GM12878 (cell line): ENCODE measurements at regions not wholly inside any gene's neighbourhood (a gene's known extent, or its start where the extent isn't known, plus 50 kb on each side); places are given as distances from the start of the nearest gene placed in this dataset.

Source experiments
- ATAC-seq: fragments of 200-7000 bp; cut with Tn5 transposase; 3 replicates; pipeline ENCODE4 v1.9.1; 2020; ENCODE audit warnings: mild to moderate bottlenecking, moderate library complexity
- BruUV-seq: library from RNA; stranded (reverse); fragments of 400-500 nt; replicated peaks from 2 replicates; lab custom pipeline; 2021; lab: Mats Ljungman, UMichigan
- CTCF ChIA-PET: fragments of 300-600 bp; sonication (Branson Sonifier 250); formaldehyde crosslinking; extraction: SDS; loops from one replicate; lab custom pipeline; 2021; ENCODE audit warnings: inconsistent platforms; lab: Yijun Ruan, JAX
- POLR2A ChIA-PET: fragments of 350-600 bp; formaldehyde crosslinking; extraction: SDS; loops from one replicate; lab custom pipeline; 2021; ENCODE audit warnings: inconsistent platforms; lab: Charles Lee
- RAD21 ChIA-PET: fragments of 300-600 bp; sonication (Branson Sonifier 250); formaldehyde crosslinking; loops from one replicate; lab custom pipeline; 2023; ENCODE audit warnings: antibody characterized with exemption; ENCODE audit not compliant: unreplicated experiment; lab: Charles Lee
- SMC1A ChIA-PET: fragments of 300-600 bp; sonication (Branson Sonifier 250); formaldehyde crosslinking; loops from one replicate; lab custom pipeline; 2023; ENCODE audit not compliant: unreplicated experiment, uncharacterized antibody; lab: Charles Lee
- DNase-seq: peaks from one replicate; pipeline ENCODE4 v3.0.0-alpha.2; 2011; ENCODE audit warnings: low read depth, low spot score
- FAIRE-seq: peaks from 3 replicates; lab custom pipeline; 2011; peaks lifted over from hg19 to GRCh38; lab: Jason Lieb, UNC
- H2AFZ ChIP-seq: 2 replicates; pipeline ENCODE4 v1.6.0; 2011; ENCODE audit warnings: low read depth, low read length, control low read depth; ENCODE audit not compliant: control insufficient read depth
- H3K27ac ChIP-seq: 2 replicates; pipeline ENCODE4 v1.5.1; 2011; ENCODE audit warnings: control low read depth; ENCODE audit not compliant: control insufficient read depth, insufficient read depth
- H3K27me3 ChIP-seq, 2 experiments: replicated peaks in 1 of 2; 2 replicates each; pipeline versions ENCODE4 v1.6.0 to v1.6.1; 2011; ENCODE audit warnings: low read length in 1 of 2; ENCODE audit not compliant: control insufficient read depth in 2 of 2, insufficient read depth in 2 of 2
- H3K36me3 ChIP-seq, 2 experiments: 2 replicates each; pipeline ENCODE4 v1.5.1; 2011; ENCODE audit warnings: low read length in 1 of 2; ENCODE audit not compliant: control insufficient read depth in 2 of 2, insufficient read depth in 2 of 2
- H3K4me1 ChIP-seq: 2 replicates; pipeline ENCODE4 v1.6.1; 2011; ENCODE audit warnings: mild to moderate bottlenecking, low read length, moderate library complexity, mixed read lengths; ENCODE audit not compliant: control insufficient read depth, insufficient read depth
- H3K4me2 ChIP-seq: 2 replicates; pipeline ENCODE4 v1.6.0; 2011; ENCODE audit warnings: control low read depth; ENCODE audit not compliant: control insufficient read depth, insufficient read depth
- H3K4me3 ChIP-seq: fragments of 200-600 bp; sonication (generic); 2 replicates; pipeline ENCODE4 v1.5.1; 2016
- H3K79me2 ChIP-seq: 2 replicates; pipeline ENCODE4 v1.6.0; 2011; ENCODE audit warnings: low read length; ENCODE audit not compliant: control insufficient read depth, insufficient read depth
- H3K9ac ChIP-seq: 2 replicates; pipeline ENCODE4 v1.8.0; 2011; ENCODE audit warnings: low read length, control low read depth, mixed read lengths; ENCODE audit not compliant: control insufficient read depth, insufficient read depth
- H3K9me3 ChIP-seq: replicated peaks from 3 replicates; pipeline ENCODE4 v1.5.1; 2011; ENCODE audit warnings: mild to moderate bottlenecking, low read length; ENCODE audit not compliant: control insufficient read depth, insufficient read depth
- H4K20me1 ChIP-seq: 2 replicates; pipeline ENCODE4 v1.6.0; 2011; ENCODE audit not compliant: control insufficient read depth, insufficient read depth
- BACH1 ChIP-seq: fragments of 450-650 bp; IDR thresholded peaks from 2 replicates; pipeline ENCODE4 v1.6.1; 2017; ENCODE audit warnings: mild to moderate bottlenecking, borderline replicate concordance
- KDM1A ChIP-seq: fragments of 200-600 bp; sonication (generic); IDR thresholded peaks from 2 replicates; pipeline ENCODE4 v1.6.1; 2016; ENCODE audit warnings: borderline replicate concordance
- NR2C1 ChIP-seq: fragments of 450-650 bp; IDR thresholded peaks from 2 replicates; pipeline ENCODE4 v1.6.1; 2017; ENCODE audit warnings: antibody characterized with exemption, mild to moderate bottlenecking, moderate library complexity
- PAX8 ChIP-seq: fragments of 450-650 bp; IDR thresholded peaks from 2 replicates; pipeline ENCODE4 v1.6.1; 2017; ENCODE audit warnings: mild to moderate bottlenecking, moderate library complexity
- RCOR1 ChIP-seq: conservative IDR thresholded peaks from 2 replicates; pipeline ENCODE4 v1.6.1; 2012; ENCODE audit warnings: low read depth, low read length, improper control_type of control experiment
- RUNX3 ChIP-seq: IDR thresholded peaks from 2 replicates; pipeline ENCODE4 v1.6.1; 2012; ENCODE audit warnings: low read length, inconsistent platforms
- SPI1 ChIP-seq: IDR thresholded peaks from 2 replicates; pipeline ENCODE4 v1.6.1; 2011; ENCODE audit warnings: low read depth, mild to moderate bottlenecking, low read length, moderate library complexity, borderline replicate concordance; ENCODE audit not compliant: insufficient read depth
- STAT3 ChIP-seq: IDR thresholded peaks from 2 replicates; pipeline ENCODE4 v1.6.1; 2011; ENCODE audit warnings: low read depth, low read length, improper control_type of control experiment
- YBX1 ChIP-seq: fragments of 450-650 bp; IDR thresholded peaks from 2 replicates; pipeline ENCODE4 v1.6.1; 2016; ENCODE audit warnings: antibody characterized with exemption
- WGBS: methylation state at CpG from one replicate; pipeline ENCODE4 v1.1.6; 2016; ENCODE audit warnings: low lambda C conversion rate; ENCODE audit not compliant: insufficient replicate concordance, insufficient coverage; ENCODE audit errors: missing lambda C conversion rate; 5-methylcytosine and 5-hydroxymethylcytosine counted together
- in situ Hi-C: fragments of 300-500 bp; cut with MboI; formaldehyde crosslinking; loops from 9 replicates; pipeline ENCODE4 v1.14.3; 2018; ENCODE audit warnings: mixed read lengths
- intact Hi-C: fragments of 100-400 bp; cut with micrococcal nuclease; formaldehyde crosslinking; loops from one replicate; pipeline ENCODE4 v1.14.2; 2022; ENCODE audit not compliant: unreplicated experiment
- TF ChIP-seq, protein P1 (sequence below): fragments of 450-650 bp; IDR thresholded peaks from 2 replicates; pipeline ENCODE4 v1.6.1; 2016; ENCODE audit warnings: mild to moderate bottlenecking, moderate library complexity, borderline replicate concordance
- TF ChIP-seq, protein P2 (sequence below): fragments of 450-650 bp; formaldehyde crosslinking; IDR thresholded peaks from 2 replicates; pipeline ENCODE4 v1.5.0; 2022; ENCODE audit warnings: mild to moderate bottlenecking, missing genetic modification characterization
- TF ChIP-seq, protein P3 (sequence below): IDR thresholded peaks from 2 replicates; pipeline ENCODE4 v1.6.1; 2012; ENCODE audit warnings: low read length, inconsistent platforms

- no peak for TF ChIP-seq NR2C1
- TF ChIP-seq, protein P1, sequence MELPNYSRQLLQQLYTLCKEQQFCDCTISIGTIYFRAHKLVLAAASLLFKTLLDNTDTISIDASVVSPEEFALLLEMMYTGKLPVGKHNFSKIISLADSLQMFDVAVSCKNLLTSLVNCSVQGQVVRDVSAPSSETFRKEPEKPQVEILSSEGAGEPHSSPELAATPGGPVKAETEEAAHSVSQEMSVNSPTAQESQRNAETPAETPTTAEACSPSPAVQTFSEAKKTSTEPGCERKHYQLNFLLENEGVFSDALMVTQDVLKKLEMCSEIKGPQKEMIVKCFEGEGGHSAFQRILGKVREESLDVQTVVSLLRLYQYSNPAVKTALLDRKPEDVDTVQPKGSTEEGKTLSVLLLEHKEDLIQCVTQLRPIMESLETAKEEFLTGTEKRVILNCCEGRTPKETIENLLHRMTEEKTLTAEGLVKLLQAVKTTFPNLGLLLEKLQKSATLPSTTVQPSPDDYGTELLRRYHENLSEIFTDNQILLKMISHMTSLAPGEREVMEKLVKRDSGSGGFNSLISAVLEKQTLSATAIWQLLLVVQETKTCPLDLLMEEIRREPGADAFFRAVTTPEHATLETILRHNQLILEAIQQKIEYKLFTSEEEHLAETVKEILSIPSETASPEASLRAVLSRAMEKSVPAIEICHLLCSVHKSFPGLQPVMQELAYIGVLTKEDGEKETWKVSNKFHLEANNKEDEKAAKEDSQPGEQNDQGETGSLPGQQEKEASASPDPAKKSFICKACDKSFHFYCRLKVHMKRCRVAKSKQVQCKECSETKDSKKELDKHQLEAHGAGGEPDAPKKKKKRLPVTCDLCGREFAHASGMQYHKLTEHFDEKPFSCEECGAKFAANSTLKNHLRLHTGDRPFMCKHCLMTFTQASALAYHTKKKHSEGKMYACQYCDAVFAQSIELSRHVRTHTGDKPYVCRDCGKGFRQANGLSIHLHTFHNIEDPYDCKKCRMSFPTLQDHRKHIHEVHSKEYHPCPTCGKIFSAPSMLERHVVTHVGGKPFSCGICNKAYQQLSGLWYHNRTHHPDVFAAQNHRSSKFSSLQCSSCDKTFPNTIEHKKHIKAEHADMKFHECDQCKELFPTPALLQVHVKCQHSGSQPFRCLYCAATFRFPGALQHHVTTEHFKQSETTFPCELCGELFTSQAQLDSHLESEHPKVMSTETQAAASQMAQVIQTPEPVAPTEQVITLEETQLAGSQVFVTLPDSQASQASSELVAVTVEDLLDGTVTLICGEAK: no peak
- no peak for TF ChIP-seq PAX8
- TF ChIP-seq KDM1A: no peak
Observed at GRCh38 chr12:46948936-46949545, 123.2 kb upstream of the SLC38A4 start (continued).

- H2AFZ ChIP-seq: no peak overlapping the region
- intact Hi-C loops: no loop called here
- CTCF ChIA-PET: interaction anchor here (0.6 kb wide), 1 partner anchor 90 kb away, joined by 3 read pairs; no protein-coding TSS in a partner anchor
- no peaks in the 10 kb centered on the region for H3K9me3 ChIP-seq
- H3K27ac ChIP-seq: no peak overlapping the region
- FAIRE-seq: no peak
- no peak for DNase-seq
- H3K4me3 ChIP-seq: no peak overlapping the region
- no peak overlapping the region for H3K9ac ChIP-seq
- H3K36me3 ChIP-seq: no peaks in the 10 kb centered on the region
- no TSS peak for BruUV-seq
- RAD21 ChIA-PET: no interaction called here
- H4K20me1 ChIP-seq: no peaks in the 10 kb centered on the region
- no peaks in the 10 kb centered on the region for H3K27me3 ChIP-seq
- 70% methylated on average over 3 of the region's 3 CpGs for WGBS
- SMC1A ChIA-PET: interaction anchor here (0.9 kb wide), 1 partner anchor 841 kb away, joined by 3 read pairs; no protein-coding TSS in a partner anchor
- no peaks in the 10 kb centered on the region for H3K79me2 ChIP-seq
- no peak overlapping the region for H3K4me2 ChIP-seq
- no peaks in the 10 kb centered on the region for H3K4me1 ChIP-seq
- no peak for ATAC-seq
- POLR2A ChIA-PET: no interaction called here
- in situ Hi-C loops: no loop called here
- TF ChIP-seq YBX1: no peak
- TF ChIP-seq RCOR1: no peak
- no peak for TF ChIP-seq RUNX3
- TF ChIP-seq SPI1: no peak
- TF ChIP-seq, protein P2, sequence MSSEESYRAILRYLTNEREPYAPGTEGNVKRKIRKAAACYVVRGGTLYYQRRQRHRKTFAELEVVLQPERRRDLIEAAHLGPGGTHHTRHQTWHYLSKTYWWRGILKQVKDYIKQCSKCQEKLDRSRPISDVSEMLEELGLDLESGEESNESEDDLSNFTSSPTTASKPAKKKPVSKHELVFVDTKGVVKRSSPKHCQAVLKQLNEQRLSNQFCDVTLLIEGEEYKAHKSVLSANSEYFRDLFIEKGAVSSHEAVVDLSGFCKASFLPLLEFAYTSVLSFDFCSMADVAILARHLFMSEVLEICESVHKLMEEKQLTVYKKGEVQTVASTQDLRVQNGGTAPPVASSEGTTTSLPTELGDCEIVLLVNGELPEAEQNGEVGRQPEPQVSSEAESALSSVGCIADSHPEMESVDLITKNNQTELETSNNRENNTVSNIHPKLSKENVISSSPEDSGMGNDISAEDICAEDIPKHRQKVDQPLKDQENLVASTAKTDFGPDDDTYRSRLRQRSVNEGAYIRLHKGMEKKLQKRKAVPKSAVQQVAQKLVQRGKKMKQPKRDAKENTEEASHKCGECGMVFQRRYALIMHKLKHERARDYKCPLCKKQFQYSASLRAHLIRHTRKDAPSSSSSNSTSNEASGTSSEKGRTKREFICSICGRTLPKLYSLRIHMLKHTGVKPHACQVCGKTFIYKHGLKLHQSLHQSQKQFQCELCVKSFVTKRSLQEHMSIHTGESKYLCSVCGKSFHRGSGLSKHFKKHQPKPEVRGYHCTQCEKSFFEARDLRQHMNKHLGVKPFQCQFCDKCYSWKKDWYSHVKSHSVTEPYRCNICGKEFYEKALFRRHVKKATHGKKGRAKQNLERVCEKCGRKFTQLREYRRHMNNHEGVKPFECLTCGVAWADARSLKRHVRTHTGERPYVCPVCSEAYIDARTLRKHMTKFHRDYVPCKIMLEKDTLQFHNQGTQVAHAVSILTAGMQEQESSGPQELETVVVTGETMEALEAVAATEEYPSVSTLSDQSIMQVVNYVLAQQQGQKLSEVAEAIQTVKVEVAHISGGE (CRISPR knock-in tag): no peak
- TF ChIP-seq, protein P3, sequence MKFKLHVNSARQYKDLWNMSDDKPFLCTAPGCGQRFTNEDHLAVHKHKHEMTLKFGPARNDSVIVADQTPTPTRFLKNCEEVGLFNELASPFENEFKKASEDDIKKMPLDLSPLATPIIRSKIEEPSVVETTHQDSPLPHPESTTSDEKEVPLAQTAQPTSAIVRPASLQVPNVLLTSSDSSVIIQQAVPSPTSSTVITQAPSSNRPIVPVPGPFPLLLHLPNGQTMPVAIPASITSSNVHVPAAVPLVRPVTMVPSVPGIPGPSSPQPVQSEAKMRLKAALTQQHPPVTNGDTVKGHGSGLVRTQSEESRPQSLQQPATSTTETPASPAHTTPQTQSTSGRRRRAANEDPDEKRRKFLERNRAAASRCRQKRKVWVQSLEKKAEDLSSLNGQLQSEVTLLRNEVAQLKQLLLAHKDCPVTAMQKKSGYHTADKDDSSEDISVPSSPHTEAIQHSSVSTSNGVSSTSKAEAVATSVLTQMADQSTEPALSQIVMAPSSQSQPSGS: no peak
- TF ChIP-seq BACH1: no peak
- no peak for TF ChIP-seq STAT3
Observed at GRCh38 chr12:46950094-46950493, 124.3 kb upstream of the SLC38A4 start.
